Embryonic facial prominence (tissue), 1 donor: ENCODE measurements at regions not wholly inside any gene's neighbourhood (a gene's known extent, or its start where the extent isn't known, plus 50 kb on each side); places are given as distances from the start of the nearest gene placed in this dataset.
A peak's percentile ranks its signal among the peaks of the same experiment; 100 is the strongest.

Experiments used
- DNase-seq: peaks from one replicate; pipeline ENCODE4 v3.0.0-alpha.2; 2016; ENCODE audit errors: extremely low spot score

GRCh38 chr15:94015324-94015723, 216.0 kb upstream of the MCTP2 start:
- DNase-seq, result no peak

DNA sequence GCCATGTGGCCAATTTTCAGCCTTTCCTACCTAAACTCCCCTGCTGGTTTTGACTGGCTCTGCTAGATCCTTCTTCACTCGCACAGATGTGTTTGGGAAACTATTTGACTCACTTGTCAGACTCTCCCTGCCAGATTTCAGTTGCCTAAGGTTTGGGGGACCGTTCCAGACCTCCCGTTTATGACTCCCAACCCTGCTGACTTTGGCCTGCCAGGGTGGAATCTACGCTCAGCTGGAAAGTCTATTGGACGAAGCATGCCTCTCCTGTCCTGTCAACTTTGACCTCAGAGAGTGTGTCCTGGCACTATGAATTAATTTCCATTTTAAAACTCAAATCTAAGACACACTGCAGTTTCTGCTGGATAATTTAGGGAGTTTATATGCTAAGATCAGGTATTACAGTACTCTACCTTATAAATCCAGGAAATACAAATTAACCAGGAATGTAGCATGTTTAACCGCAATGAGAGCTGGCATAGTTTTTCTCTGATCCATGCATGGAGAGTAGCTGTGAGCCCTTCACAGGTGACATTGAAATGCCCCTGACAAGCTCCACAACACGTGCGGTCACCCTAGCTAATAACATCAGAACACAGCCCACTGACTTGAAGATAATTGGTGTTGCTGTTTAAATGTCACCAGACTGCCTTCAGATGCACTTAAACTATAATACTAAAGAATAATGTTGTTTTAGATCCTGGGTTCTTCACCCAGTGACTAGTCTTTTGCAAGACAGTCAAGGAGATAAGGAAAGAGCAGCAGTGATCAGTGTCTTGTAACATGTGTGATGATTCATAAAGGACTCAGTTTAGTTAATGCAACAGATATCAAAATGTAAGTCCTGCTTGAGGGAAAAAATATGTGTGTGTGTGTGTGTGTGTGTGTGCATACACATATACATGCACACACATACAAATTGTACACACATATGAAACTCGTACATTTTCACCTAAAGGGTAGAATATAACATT, 223.0 kb upstream of the MCTP2 start:
- DNase-seq, result no peak

GRCh38 chr15:94004697-94005096, 226.7 kb upstream of the MCTP2 start:
- DNase-seq, result no peak

- DNase-seq, result no peak
Observed at GRCh38 chr15:94002041-94002440, 229.3 kb upstream of the MCTP2 start.

GRCh38 chr15:94001255-94001801, 230.0 kb upstream of the MCTP2 start:
- DNase-seq, result no peak

DNA sequence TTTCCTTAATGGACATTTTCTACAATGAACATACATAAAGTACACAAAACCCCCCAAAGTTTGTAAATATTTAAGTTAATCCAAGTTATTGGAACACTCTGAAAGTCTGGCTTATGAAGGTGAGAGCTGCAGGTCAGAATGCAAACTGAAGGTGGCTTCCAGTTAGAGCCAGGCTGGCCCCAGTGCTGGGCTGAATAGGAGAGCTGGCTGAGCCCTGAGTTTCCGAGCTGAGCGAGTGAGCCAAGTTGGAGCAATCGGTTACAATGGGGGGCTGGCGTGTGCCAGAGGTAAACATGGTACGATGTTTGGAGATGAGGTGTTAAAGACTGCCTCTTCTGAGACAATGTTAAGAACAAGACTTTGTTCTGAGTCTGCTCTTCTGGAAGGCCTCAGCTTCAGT, 230.8 kb upstream of the MCTP2 start:
- DNase-seq, result no peak

DNA sequence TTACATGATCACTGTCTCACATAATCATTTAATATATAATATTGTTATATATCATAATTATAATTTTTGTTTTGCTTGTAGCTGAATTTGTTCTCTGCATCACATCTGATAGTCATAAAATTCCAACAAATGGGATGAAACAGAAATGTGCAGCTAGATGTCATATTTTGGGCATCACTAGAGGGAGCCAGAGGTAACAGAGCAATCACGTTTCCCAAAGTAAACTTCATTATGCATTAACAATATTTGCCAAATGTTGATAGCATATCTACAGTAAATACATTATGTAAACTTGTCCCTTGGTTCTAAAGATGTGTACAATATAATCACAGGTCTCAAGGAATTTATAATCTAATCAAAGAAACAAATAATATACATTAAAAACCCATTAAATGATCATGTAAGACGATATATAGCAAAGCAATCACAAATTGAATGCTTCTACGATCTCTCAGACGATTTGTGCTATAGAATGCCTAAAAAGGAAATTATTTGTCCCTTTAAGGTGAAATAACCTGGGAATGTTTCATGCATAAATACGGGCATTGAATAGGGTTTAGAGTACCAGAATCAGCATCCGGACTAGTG, 234.2 kb upstream of the MCTP2 start:
- DNase-seq, result no peak

GRCh38 chr15:93989440-93989998, 241.8 kb upstream of the MCTP2 start:
- DNase-seq, result no peak

DNA sequence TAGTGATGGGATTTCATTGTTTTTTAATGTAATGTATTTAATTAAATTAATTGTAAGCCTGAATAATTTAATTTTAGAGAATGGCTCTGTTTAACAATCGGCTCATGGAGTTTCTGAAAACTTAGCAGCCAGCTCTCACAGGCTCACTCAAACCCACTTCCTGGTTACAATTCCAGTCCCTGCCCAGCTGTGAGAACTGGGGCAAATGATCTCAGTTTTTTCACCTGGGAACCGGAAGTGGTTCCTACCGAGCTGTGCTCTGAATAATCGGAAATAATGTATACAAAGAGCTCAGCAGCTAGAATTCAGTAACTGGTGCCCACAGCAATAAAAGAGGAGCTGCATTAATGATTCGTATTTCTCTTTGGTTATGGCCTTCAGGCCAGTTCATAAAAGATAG, 244.3 kb upstream of the MCTP2 start:
- no peak for DNase-seq

DNA sequence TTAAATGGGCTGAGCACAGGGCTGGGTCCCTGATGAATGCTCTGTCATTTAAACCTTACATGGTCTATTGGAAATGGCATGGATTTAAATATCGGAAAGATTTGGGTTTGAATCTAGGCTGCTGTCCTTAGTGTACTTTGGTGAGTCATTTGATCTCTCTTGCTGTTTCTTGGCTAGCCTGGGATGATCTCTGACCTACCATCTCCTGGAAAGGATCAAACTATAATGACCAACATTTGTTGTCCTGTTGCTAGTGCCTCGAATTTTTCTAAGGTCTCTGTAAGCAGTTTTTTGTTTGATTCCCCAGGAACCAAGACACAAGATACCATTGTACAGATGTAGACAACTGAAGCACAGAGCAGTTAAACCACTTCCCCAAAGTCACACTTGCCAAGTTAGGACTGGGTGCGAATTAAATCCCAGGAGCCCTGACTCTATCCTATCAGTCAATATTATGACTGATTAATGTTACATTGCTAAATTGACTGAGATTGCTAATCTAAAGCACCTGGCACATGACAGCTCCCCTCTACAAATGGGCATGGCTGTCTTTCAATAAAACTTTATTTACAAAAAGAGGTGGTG, 244.9 kb upstream of the MCTP2 start:
- no peak for DNase-seq

DNA sequence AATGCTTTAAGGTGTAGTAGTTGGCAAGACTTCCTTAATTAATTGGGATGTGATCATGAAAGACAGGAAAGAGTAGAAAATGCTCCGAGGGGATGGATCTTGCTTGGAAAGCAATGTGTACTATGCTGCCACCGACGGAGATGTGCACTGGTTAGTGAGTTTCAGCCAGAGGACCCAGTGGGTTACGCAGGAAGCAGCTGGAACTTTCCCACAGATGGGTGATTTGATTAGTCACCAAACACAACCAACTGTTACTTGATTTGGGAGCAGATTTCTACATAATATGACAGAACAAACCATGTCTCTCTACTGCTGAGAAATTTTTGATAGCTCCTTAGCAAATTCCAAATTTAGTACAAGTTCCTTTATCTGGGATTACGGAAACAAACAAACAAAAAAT, 245.4 kb upstream of the MCTP2 start:
- no peak for DNase-seq

DNA sequence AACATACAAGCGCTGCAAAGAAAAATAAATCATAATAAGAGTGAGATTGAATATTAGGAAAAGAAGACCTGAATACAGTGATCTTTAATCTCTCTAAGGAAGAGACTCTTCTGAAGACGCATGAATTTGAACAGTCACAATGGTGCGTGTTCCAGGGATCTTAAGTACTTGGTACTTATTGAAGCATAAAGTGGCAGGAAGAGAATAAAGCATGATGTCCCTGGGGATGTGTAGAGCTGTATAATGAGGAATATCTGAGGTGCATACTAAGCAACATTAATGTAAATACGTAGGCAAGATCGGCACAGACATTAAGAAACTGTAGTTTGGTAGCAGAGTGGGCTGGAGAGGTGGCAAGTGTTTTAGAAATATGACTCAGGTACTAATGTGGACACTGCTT, 246.2 kb upstream of the MCTP2 start:
- no peak for DNase-seq

DNA sequence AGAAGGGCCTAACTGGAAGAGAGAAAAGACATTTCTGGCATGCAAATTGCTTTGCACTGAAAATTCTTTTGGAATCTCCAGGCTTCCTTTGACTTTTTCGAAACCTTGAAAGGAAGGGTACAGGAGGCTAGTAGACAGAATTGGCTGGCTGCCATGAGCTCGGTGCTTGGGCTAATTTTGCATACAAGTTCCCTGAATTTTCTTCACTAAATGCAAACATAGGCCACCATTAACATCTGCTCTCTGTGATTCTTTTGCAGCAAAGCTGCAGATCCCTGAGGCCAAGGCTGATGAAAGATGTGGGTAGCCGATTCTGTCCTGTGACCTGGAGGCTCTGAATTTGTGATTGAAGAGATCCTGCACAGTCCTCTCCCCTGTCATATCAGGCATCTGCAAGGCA, 247.8 kb upstream of the MCTP2 start:
- DNase-seq, result no peak

DNA sequence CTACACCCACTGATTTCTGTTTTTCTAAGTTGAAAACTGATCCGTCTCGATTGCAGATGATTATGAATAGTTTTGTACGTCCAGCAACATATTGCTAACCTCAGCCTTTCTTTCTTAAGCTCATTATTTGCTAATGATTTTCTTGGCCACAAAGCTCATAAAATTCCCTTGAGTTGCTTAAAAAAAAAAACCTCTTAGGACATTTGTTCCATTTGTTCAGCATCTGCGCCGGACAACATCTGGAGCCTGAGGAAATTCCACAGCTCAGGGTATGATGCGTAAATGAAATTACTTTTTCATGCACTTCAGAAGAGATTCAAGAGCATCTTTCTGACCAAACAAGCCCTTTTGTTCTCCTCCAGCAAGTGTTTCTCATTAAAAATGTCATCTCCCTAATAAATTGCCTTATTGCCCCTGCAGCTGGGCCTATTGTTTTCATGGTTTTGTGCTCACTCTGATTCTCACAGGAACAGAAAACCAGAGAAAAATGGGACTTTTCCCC, 249.1 kb upstream of the MCTP2 start:
- DNase-seq, result no peak

DNA sequence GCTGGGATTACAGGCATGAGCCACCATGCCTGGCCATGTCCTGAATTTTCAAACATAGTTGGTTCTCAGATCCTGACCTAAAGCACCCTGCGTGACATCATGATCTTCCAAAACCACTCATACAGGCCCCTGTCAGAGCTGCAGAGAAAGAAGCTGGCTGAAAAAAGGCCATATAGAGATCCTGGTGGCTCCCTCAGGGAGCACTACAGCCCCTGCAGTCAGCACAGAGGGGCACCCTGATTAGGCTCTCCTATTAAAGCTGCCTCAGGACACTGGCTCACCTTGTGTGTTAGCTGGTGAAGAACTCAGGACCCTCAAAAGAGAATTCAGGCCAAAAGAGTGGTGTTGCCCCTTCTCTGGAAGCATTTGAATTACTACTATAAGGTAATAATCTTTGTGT, 249.7 kb upstream of the MCTP2 start:
- DNase-seq, result no peak

GRCh38 chr15:93980261-93980911, 251.0 kb upstream of the MCTP2 start:
- no peak for DNase-seq

DNA sequence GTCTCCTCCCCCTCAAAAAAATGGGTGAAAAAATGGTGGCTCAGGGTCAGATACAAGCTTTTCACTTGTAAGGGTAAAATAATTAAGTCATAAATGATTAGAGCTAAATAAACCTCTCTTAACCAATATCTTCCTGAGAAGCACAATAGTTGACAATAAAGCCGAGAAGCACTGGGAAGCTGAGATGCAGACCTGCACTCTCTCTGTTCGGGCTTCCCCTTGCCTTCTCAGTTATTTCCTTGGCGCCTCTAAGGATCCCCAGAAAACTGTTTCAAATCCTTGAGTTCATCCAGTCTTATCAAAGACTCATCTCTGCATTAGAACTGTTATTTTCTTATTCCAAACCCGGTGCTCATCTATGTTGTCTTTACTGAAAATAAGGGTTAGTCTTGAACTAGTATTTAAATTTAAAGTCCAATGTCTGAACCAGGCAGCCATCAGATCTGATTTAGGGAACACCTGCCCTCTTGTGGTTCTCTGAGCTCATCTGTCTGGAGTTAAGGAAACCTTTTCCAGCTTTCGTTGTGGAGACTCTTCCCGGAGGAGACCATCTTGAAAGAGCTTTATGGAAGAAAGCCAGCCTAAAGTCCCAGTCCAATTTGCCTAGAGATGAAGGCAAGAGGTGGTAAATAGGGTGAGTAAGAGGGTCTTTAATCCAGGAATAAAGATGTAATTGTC, 256.4 kb upstream of the MCTP2 start:
- peak; percentile 33 for DNase-seq

DNA sequence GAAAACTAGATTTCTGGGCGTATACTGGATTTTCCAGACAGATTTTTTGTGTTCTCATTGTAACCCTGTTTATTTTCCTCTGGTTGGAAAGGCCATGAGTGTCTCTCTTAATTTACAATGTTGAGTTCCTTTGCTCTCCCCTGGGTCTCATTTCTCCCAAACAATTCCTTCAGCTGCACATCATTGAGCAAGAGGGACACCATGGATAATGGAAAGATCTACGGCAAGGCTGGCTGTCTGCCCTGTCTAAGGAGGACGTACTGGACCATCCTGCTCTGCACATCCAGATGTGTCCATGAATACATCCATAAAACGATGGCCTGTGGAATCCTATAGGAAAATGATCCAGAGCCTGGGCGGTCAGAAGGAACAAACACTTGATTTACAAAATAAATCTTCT, 258.1 kb upstream of the MCTP2 start:
- DNase-seq, result no peak

DNA sequence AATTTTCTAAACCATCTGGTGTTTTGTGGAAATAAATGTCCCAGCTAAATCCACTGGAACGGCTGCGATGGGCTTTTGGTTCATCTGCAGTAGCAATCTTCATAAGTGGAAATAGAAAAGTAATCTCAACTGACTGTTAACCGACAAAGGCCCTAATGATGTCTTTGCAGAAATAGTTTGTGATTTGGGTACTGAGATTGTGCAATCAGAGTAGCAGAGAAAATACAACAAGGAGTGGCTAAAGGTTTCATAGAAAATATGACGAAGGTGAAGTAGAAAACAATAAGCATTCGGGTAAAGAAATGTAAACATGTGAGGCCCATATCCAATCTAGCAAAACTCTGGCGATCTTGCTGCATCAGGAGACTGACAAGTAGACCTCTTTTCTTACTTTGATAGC, 262.6 kb upstream of the MCTP2 start:
- no peak for DNase-seq

- no peak for DNase-seq
Observed at GRCh38 chr15:93965304-93965908, 266.0 kb upstream of the MCTP2 start.
